Stimulated activated CD4-positive, alpha-beta T cell treated with anti-CD3 and anti-CD28 coated beads, Interleukin-12 subunit alpha, Interleukin-12 subunit beta, amount 100 ng/mL, for 24 hours (primary cell): ENCODE measurements at regions not wholly inside any gene's neighbourhood (a gene's known extent, or its start where the extent isn't known, plus 50 kb on each side); places are given as distances from the start of the nearest gene placed in this dataset.

ENCODE experiments used
- DNase-seq, 2 experiments: peaks; one replicate each; pipeline ENCODE4 v3.0.0-alpha.2; 2020; ENCODE audit warnings: low read depth in 2 of 2

- no peak for DNase-seq
These were observed 59.5 kb downstream of the ZIC5 start for GRCh38 chr13:99911965-99912566.

- DNase-seq: no peak
These were observed 60.2 kb downstream of the ZIC5 start for GRCh38 chr13:99911069-99911964.

- no peak for DNase-seq
These were observed 61.5 kb downstream of the ZIC5 start for GRCh38 chr13:99909836-99910619.

GRCh38 chr13:99909097-99909835 is 62.3 kb downstream of the ZIC5 start:
- no peak for DNase-seq

- DNase-seq: no peak
These were observed 63.3 kb downstream of the ZIC5 start for GRCh38 chr13:99908140-99908803.

GRCh38 chr13:99907627-99908026 is 63.9 kb downstream of the ZIC5 start:
- no peak for DNase-seq

GRCh38 chr13:99907038-99907437 is 64.5 kb downstream of the ZIC5 start:
- DNase-seq: no peak

GRCh38 chr13:99905814-99906213 is 65.8 kb downstream of the ZIC5 start:
- no peak for DNase-seq

- no peak for DNase-seq
These were observed 66.3 kb downstream of the ZIC5 start for GRCh38 chr13:99905224-99905623.

- no peak for DNase-seq
These were observed 68.4 kb downstream of the ZIC5 start for GRCh38 chr13:99903140-99903539.

GRCh38 chr13:99902657-99903056 is 68.9 kb downstream of the ZIC5 start:
- DNase-seq: no peak

- DNase-seq: no peak
These were observed 70.6 kb downstream of the ZIC5 start for GRCh38 chr13:99900960-99901359.

- no peak for DNase-seq
These were observed 73.1 kb downstream of the ZIC5 start for GRCh38 chr13:99898421-99898820.

GRCh38 chr13:99897076-99897440 is 74.5 kb downstream of the ZIC5 start:
- no peak for DNase-seq

- DNase-seq: no peak
These were observed 75.0 kb downstream of the ZIC5 start for GRCh38 chr13:99896369-99897075.

GRCh38 chr13:99895444-99896368 is 75.9 kb downstream of the ZIC5 start:
- DNase-seq: no peak

GRCh38 chr13:99894840-99895443 is 76.6 kb downstream of the ZIC5 start:
- no peak for DNase-seq

- no peak for DNase-seq
These were observed 77.3 kb downstream of the ZIC5 start for GRCh38 chr13:99894105-99894839.
